ENCODE measurements at regions not wholly inside any gene's neighbourhood (a gene's known extent, or its start where the extent isn't known, plus 50 kb on each side); places are given as distances from the start of the nearest gene placed in this dataset.
A peak's percentile ranks its signal among the peaks of the same experiment; 100 is the strongest.

DNA sequence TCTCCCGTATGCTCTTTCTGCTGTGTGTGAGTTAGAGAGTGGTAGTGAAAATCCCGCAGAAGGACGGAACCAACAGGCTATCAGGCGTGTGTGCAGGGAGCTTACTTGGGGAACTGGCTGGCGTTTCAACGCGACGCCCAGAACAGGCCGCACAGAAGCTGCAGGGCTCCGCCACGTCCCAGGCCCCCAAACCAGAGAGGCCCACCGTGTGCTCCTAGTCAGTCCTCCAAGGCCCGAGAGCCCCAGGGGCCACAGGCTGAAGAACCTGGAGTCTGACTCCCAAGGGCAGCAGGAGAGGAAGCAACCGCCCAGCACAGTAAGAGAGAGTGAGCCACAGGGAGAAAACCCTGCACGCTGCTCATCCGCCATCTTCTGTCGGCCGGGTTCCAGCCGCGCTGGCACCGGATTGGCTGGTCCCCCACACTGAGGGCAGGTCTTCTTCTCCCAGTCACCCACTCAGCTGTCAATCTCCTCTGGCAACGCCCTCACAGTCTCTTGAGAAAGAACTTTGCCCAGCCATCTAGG lies 730.6 kb upstream of the VSTM2A start (continued):
- TF ChIP-seq, protein P1, sequence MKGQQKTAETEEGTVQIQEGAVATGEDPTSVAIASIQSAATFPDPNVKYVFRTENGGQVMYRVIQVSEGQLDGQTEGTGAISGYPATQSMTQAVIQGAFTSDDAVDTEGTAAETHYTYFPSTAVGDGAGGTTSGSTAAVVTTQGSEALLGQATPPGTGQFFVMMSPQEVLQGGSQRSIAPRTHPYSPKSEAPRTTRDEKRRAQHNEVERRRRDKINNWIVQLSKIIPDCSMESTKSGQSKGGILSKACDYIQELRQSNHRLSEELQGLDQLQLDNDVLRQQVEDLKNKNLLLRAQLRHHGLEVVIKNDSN (CRISPR knock-in tag; IDR thresholded peaks at IDR 0.05) = no peak
- TF ChIP-seq KLF10 (CRISPR knock-in tag; IDR thresholded peaks at IDR 0.05) = no peak
- no peak for TF ChIP-seq NCOA6 (IDR thresholded peaks at IDR 0.05)
- TF ChIP-seq C11orf30 (IDR thresholded peaks at IDR 0.05; ENCODE audit: low read depth) = peak; percentile 19; the same call in 1 of the 2 replicates
- TF ChIP-seq, protein P2, sequence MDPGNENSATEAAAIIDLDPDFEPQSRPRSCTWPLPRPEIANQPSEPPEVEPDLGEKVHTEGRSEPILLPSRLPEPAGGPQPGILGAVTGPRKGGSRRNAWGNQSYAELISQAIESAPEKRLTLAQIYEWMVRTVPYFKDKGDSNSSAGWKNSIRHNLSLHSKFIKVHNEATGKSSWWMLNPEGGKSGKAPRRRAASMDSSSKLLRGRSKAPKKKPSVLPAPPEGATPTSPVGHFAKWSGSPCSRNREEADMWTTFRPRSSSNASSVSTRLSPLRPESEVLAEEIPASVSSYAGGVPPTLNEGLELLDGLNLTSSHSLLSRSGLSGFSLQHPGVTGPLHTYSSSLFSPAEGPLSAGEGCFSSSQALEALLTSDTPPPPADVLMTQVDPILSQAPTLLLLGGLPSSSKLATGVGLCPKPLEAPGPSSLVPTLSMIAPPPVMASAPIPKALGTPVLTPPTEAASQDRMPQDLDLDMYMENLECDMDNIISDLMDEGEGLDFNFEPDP (CRISPR knock-in tag; IDR thresholded peaks at IDR 0.05) = no peak

DNA sequence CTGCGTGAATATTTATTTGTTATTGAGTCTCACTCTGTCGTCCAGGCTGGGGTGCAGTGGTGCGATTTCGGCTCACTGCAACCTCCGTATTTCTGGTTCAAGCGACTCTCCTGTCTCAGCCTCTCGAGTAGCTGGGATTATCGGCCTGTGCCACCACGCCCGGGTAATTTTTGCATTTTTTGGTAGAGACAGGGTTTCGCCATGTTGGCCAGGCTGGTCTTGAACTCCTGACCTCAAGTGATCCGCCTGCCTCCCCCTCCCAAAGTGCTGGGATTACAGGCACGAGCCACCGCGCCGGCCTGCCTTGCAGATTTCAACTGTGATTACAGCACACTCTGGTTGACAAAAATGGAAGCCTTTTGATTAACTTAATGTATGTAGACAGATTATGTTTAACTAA lies 730.0 kb upstream of the VSTM2A start:
- H3K79me2 ChIP-seq (ENCODE audit: control insufficient read depth, insufficient read depth, low read length) = peaks cover 41% of the 10 kb centered on the region
- CTCF ChIA-PET (ENCODE audit: low intra/inter-chr PET ratio) = no interaction called here
- no peaks in the 10 kb centered on the region for H3K9me3 ChIP-seq (replicated peaks; ENCODE audit: control insufficient read depth, insufficient read depth, low read depth, low read length)
- FAIRE-seq (no peak), ATAC-seq (peak; percentile 34), DNase-seq (ENCODE audit: extremely low read depth in 1 of 4, low spot score in 3 of 4) (peak in 2 of 4 experiments; percentile 9 to 50)
- POLR2A ChIA-PET = interaction anchor here (0.9 to 1.2 kb wide), 2 partner anchors 12 to 30 kb away, joined by 3 to 4 read pairs; no protein-coding TSS in a partner anchor
- peak overlapping the region; percentile 99 for H2AFZ ChIP-seq (ENCODE audit: low read depth, low read length)
- in situ Hi-C loops (cut with MboI) = no loop called here
- peak overlapping the region; percentile 90 for H3K4me2 ChIP-seq (ENCODE audit: insufficient read depth, low read length)
- H4K20me1 ChIP-seq (replicated peaks; ENCODE audit: control insufficient read depth, insufficient read depth, low read length) = no peaks in the 10 kb centered on the region
- peak overlapping the region; percentile 84 to 99 for H3K9ac ChIP-seq (ENCODE audit: insufficient read depth in 1 of 2, low read depth in 2 of 2, low read length in 2 of 2)
- intact Hi-C loops (cut with micrococcal nuclease) = no loop called here
- H3K9me1 ChIP-seq (ENCODE audit: control insufficient read depth, insufficient read depth, low read length) = no peaks in the 10 kb centered on the region
- H3K27ac ChIP-seq (ENCODE audit: extremely low read depth, low read depth, low read length) = peak overlapping the region; percentile 84
- H3K27me3 ChIP-seq (ENCODE audit: control insufficient read depth in 2 of 2, insufficient read depth in 2 of 2, low read length in 2 of 2) = no peaks in the 10 kb centered on the region
- H3K36me3 ChIP-seq (ENCODE audit: control insufficient read depth, insufficient read depth, low read length) = no peaks in the 10 kb centered on the region; the same call in 2 of the 3 replicates
- BruUV-seq (replicated peaks) = TSS peak; percentile 74
- 2% methylated on average over 16 of the region's 16 CpGs for WGBS (ENCODE audit: insufficient coverage, low coverage, missing lambda C conversion rate)
- H3K4me1 ChIP-seq (replicated peaks in 1 of 2; ENCODE audit: control insufficient read depth in 2 of 2, insufficient read depth in 2 of 2, low read length in 2 of 2) = peaks cover 0 to 6% of the 10 kb centered on the region in 2 experiments; a peak in 1 of 5 replicates
- H3K4me3 ChIP-seq = peak overlapping the region; percentile 57
- TF ChIP-seq SRSF7 (optimal IDR thresholded peaks at IDR 0.05; ENCODE audit: low read depth, low read length) (no peak), SMARCE1 (IDR thresholded peaks at IDR 0.05) (0 out of 2 replicates have a peak, but pooled peaks have one; percentile 14), ZNF830 (CRISPR knock-in tag; IDR thresholded peaks at IDR 0.05) (0 out of 2 replicates have a peak, but pooled peaks have one; percentile 7), CXXC5 (CRISPR knock-in tag; IDR thresholded peaks at IDR 0.05) (0 out of 2 replicates have a peak, but pooled peaks have one; percentile 11), HDAC2 (IDR thresholded peaks at IDR 0.05) (peak; percentile 16; the same call in 1 of the 2 replicates), ARID1B (IDR thresholded peaks at IDR 0.05) (0 out of 2 replicates have a peak, but pooled peaks have one; percentile 33), TAF15 (IDR thresholded peaks at IDR 0.05; ENCODE audit: low read depth, low read length) (no peak), TEAD4 (IDR thresholded peaks at IDR 0.05; ENCODE audit: low read length) (no peak), TEAD4 (CRISPR knock-in tag; IDR thresholded peaks at IDR 0.05; ENCODE audit: borderline replicate concordance) (no peak)
- TF ChIP-seq, protein P3, sequence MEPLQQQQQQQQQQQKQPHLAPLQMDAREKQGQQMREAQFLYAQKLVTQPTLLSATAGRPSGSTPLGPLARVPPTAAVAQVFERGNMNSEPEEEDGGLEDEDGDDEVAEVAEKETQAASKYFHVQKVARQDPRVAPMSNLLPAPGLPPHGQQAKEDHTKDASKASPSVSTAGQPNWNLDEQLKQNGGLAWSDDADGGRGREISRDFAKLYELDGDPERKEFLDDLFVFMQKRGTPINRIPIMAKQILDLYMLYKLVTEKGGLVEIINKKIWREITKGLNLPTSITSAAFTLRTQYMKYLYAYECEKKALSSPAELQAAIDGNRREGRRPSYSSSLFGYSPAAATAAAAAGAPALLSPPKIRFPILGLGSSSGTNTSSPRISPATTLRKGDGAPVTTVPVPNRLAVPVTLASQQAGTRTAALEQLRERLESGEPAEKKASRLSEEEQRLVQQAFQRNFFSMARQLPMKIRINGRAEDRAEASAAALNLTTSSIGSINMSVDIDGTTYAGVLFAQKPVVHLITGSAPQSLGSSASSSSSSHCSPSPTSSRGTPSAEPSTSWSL (CRISPR knock-in tag; IDR thresholded peaks at IDR 0.05; ENCODE audit: borderline replicate concordance) = peak; percentile 49; the same call in 1 of the 2 replicates
- TF ChIP-seq, protein P4, sequence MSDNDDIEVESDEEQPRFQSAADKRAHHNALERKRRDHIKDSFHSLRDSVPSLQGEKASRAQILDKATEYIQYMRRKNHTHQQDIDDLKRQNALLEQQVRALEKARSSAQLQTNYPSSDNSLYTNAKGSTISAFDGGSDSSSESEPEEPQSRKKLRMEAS (CRISPR knock-in tag; IDR thresholded peaks at IDR 0.05) = no peak
- TF ChIP-seq, protein P5, sequence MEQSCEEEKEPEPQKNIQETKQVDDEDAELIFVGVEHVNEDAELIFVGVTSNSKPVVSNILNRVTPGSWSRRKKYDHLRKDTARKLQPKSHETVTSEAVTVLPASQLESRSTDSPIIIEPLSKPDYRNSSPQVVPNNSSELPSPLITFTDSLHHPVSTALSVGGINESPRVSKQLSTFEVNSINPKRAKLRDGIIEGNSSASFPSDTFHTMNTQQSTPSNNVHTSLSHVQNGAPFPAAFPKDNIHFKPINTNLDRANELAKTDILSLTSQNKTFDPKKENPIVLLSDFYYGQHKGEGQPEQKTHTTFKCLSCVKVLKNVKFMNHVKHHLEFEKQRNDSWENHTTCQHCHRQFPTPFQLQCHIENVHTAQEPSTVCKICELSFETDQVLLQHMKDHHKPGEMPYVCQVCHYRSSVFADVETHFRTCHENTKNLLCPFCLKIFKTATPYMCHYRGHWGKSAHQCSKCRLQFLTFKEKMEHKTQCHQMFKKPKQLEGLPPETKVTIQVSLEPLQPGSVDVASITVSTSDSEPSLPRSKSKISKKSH (CRISPR knock-in tag; IDR thresholded peaks at IDR 0.05) = no peak
